ENCODE measurements at regions not wholly inside any gene's neighbourhood (a gene's known extent, or its start where the extent isn't known, plus 50 kb on each side); places are given as distances from the start of the nearest gene placed in this dataset.

GRCh38 chr18:38006541-38006940 is 440.9 kb upstream of the CELF4 start:
- no peaks in the 10 kb centered on the region for H3K27me3 ChIP-seq (ENCODE audit: control insufficient read depth, insufficient read depth, low read length)
- no peaks in the 10 kb centered on the region for H3K36me3 ChIP-seq (ENCODE audit: control insufficient read depth in 2 of 3, insufficient read depth in 3 of 3, low read length in 3 of 3)
- no peak overlapping the region for H3K27ac ChIP-seq (ENCODE audit: low read depth in 2 of 2, low read length in 2 of 2)
- H3K9ac ChIP-seq (ENCODE audit: low read length in 3 of 3): no peak overlapping the region
- H3K4me3 ChIP-seq (ENCODE audit: low read length in 3 of 3): no peak overlapping the region
- TF ChIP-seq CTCF (IDR thresholded peaks at IDR 0.05; ENCODE audit: borderline replicate concordance, extremely low read depth, insufficient read depth): no peak
- intact Hi-C loops (cut with DNase I): no loop called here
- no peaks in the 10 kb centered on the region for H3K9me3 ChIP-seq (ENCODE audit: control insufficient read depth in 2 of 3, insufficient read depth in 1 of 3, low read length in 3 of 3)
- H3K4me1 ChIP-seq (ENCODE audit: control insufficient read depth in 2 of 3, insufficient read depth in 2 of 3, low read depth in 1 of 3, low read length in 3 of 3): no peaks in the 10 kb centered on the region
- DNase-seq: no peak
- FAIRE-seq: no peak

DNA sequence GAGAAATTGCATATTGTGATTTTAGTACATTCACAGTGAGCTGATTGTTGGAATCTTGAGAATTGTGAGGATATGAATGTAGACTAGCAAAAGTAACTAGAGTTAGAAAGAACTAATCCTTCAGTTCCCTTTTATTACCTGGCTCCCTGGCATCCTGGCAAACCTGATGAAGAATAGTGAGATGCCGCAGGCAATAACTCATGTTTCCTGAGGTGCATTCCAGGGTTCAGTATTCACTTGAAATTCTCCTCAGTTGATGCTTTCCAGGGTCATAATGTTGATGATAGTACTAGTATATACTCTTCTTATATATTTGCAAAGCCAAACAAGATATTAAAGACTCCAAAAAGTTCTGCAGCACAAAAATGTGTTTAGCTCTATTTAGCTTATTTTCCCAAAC is 432.1 kb upstream of the CELF4 start:
- Histone ChIP-seq H3K9ac (ENCODE audit: low read length in 3 of 3) (no peak overlapping the region), H3K9me3 (ENCODE audit: control insufficient read depth in 2 of 3, insufficient read depth in 1 of 3, low read length in 3 of 3) (no peaks in the 10 kb centered on the region), H3K36me3 (ENCODE audit: control insufficient read depth in 2 of 3, insufficient read depth in 3 of 3, low read length in 3 of 3) (no peaks in the 10 kb centered on the region), H3K27ac (ENCODE audit: low read depth in 2 of 2, low read length in 2 of 2) (no peak overlapping the region), H3K4me3 (ENCODE audit: low read length in 3 of 3) (no peak overlapping the region), H3K4me1 (ENCODE audit: control insufficient read depth in 2 of 3, insufficient read depth in 2 of 3, low read depth in 1 of 3, low read length in 3 of 3) (no peaks in the 10 kb centered on the region), H3K27me3 (ENCODE audit: control insufficient read depth, insufficient read depth, low read length) (no peaks in the 10 kb centered on the region)
- intact Hi-C loops (cut with DNase I): no loop called here
- DNase-seq (no peak), FAIRE-seq (no peak)
- TF ChIP-seq CTCF (IDR thresholded peaks at IDR 0.05; ENCODE audit: borderline replicate concordance, extremely low read depth, insufficient read depth): no peak

GRCh38 chr18:37987901-37988300 is 422.3 kb upstream of the CELF4 start:
- FAIRE-seq: no peak

More at GRCh38 chr18:37987901-37988300, 422.3 kb upstream of the CELF4 start:
- TF ChIP-seq CTCF (IDR thresholded peaks at IDR 0.05; ENCODE audit: borderline replicate concordance, extremely low read depth, insufficient read depth): no peak
- H3K4me3 ChIP-seq (ENCODE audit: low read length in 3 of 3): no peak overlapping the region
- no peak overlapping the region for H3K27ac ChIP-seq (ENCODE audit: low read depth in 2 of 2, low read length in 2 of 2)
- no peaks in the 10 kb centered on the region for H3K4me1 ChIP-seq (ENCODE audit: control insufficient read depth in 2 of 3, insufficient read depth in 2 of 3, low read depth in 1 of 3, low read length in 3 of 3)
- no peak for DNase-seq
- intact Hi-C loops (cut with DNase I): no loop called here
- H3K9me3 ChIP-seq (ENCODE audit: control insufficient read depth in 2 of 3, insufficient read depth in 1 of 3, low read length in 3 of 3): no peaks in the 10 kb centered on the region
- H3K27me3 ChIP-seq (ENCODE audit: control insufficient read depth, insufficient read depth, low read length): no peaks in the 10 kb centered on the region
- H3K9ac ChIP-seq (ENCODE audit: low read length in 3 of 3): no peak overlapping the region
- no peaks in the 10 kb centered on the region for H3K36me3 ChIP-seq (ENCODE audit: control insufficient read depth in 2 of 3, insufficient read depth in 3 of 3, low read length in 3 of 3)
